Ovary (tissue), 7 donors: ENCODE measurements at regions not wholly inside any gene's neighbourhood (a gene's known extent, or its start where the extent isn't known, plus 50 kb on each side); places are given as distances from the start of the nearest gene placed in this dataset. TPM values are rescaled to one million over a fixed set of nuclear protein-coding genes. Genes with fewer than 3 reads are reported as not detected.

Experiments used
- DNase-seq, 5 donors: peaks; one replicate each; pipeline ENCODE4 v3.0.0-alpha.2; 2019 to 2020
- H3K27ac ChIP-seq, 2 donors: fragments of 200-600 bp; one replicate each; pipeline versions ENCODE4 v1.5.1 to v1.8.0; 2019 to 2022
- H3K27me3 ChIP-seq: fragments of 200-600 bp; one replicate; pipeline ENCODE4 v1.8.0; 2022
- H3K36me3 ChIP-seq: fragments of 200-600 bp; sonication (generic); one replicate; pipeline ENCODE4 v1.5.1; 2019
- H3K4me1 ChIP-seq: one replicate; pipeline ENCODE4 v1.8.1; 2013; ENCODE audit warnings: mild to moderate bottlenecking, moderate library complexity; ENCODE audit not compliant: insufficient read depth
- H3K4me3 ChIP-seq: fragments of 200-600 bp; sonication (generic); one replicate; pipeline ENCODE4 v1.5.1; 2017
- H3K9me3 ChIP-seq, 2 donors: fragments of 200-600 bp in 1 of 2; sonication (generic) in 1 of 2; one replicate each; pipeline versions ENCODE4 v1.5.1 to v1.8.1; 2013 to 2019; ENCODE audit warnings: mild to moderate bottlenecking in 1 of 2, moderate library complexity in 1 of 2
- CTCF ChIP-seq, 3 donors: fragments of 450-650 bp in 2 of 3; fragments of 200-600 bp in 1 of 3; IDR thresholded peaks; one replicate each; pipeline versions ENCODE4 v1.5.1 to v1.8.0; 2016 to 2022; ENCODE audit warnings: antibody characterized with exemption in 3 of 3, mild to moderate bottlenecking in 1 of 3
- EP300 ChIP-seq: sonication (generic); formaldehyde crosslinking; IDR thresholded peaks from one replicate; pipeline ENCODE4 v1.6.1; 2017; ENCODE audit warnings: antibody characterized with exemption
- POLR2A ChIP-seq: fragments of 450-650 bp; IDR thresholded peaks from one replicate; pipeline ENCODE4 v1.6.1; 2017; ENCODE audit warnings: antibody characterized with exemption, mild to moderate bottlenecking, moderate library complexity
- WGBS, 3 donors: extraction: QIAGEN DNeasy Blood & Tissue Kit in 1 of 3; methylation state at CpG; one replicate each; pipeline versions ENCODE4 v1.1.5 to v1.1.7; 2013 to 2017; 5-methylcytosine and 5-hydroxymethylcytosine counted together
- intact Hi-C, 4 donors: fragments of 100-400 bp; cut with DNase I; formaldehyde crosslinking; loops; one replicate each; pipeline versions ENCODE4 v1.11.0 to v1.15.1; 2022 to 2023
- microRNA-seq, 3 donors: library from miRNA; unstranded; fragments of <30 nt; microRNA quantifications; one replicate each; pipeline versions ENCODE4 to v1.2.0, GENCODE V29; 2019 to 2020
- small RNA-seq: library from RNA; depleted of rRNA; stranded (forward); fragments of <200 nt; gene quantifications from one replicate; pipeline ENCODE3, GENCODE V24; 2016
- donor health status: DM: no; HTN: no; CAD: no; lungs with moderate emphysema.
- donor health status: DM: no; HTN: no; CAD: no.
- donor health status: Bipolar disorder and iron deficiency.
- donor health status: DM: no; HTN: no; CAD: no.
- donor health status: DM: yes; HTN: yes; CAD: no.

- Histone ChIP-seq H3K27me3 (no peaks in the 10 kb centered on the region), H3K4me3 (no peak overlapping the region), H3K27ac (no peak overlapping the region), H3K36me3 (no peaks in the 10 kb centered on the region), H3K9me3 (no peaks in the 10 kb centered on the region), H3K4me1 (no peaks in the 10 kb centered on the region)
- TF ChIP-seq CTCF (IDR thresholded peaks at IDR 0.05): no peak
- TF ChIP-seq POLR2A: no peak
- TF ChIP-seq EP300: no peak
- intact Hi-C loops: no loop called here
- 40 to 53% (median 45%) methylated on average over 8 of the region's 8 CpGs for WGBS, 3 donors
- no peak for DNase-seq
These were observed 51.0 kb upstream of the GALNT18 start for GRCh38 chr11:11672789-11673188.

- WGBS, 3 donors: 89 to 92% (median 91%) methylated on average over 3 of the region's 3 CpGs
- DNase-seq: no peak
- H3K27ac ChIP-seq: no peak overlapping the region
- H3K9me3 ChIP-seq: no peaks in the 10 kb centered on the region
- intact Hi-C loops: no loop called here
- no peaks in the 10 kb centered on the region for H3K36me3 ChIP-seq
- no peak for TF ChIP-seq EP300
- TF ChIP-seq POLR2A: no peak
- TF ChIP-seq CTCF (IDR thresholded peaks at IDR 0.05): no peak
- H3K4me1 ChIP-seq: no peaks in the 10 kb centered on the region
- no peaks in the 10 kb centered on the region for H3K27me3 ChIP-seq
- no peak overlapping the region for H3K4me3 ChIP-seq
These were observed 50.3 kb upstream of the GALNT18 start for GRCh38 chr11:11672101-11672500.

Small RNA genes lying in the stretch of these regions (microRNA-seq; reads per million reads assigned to microRNA genes)
- 0 reads per million in 3 donors for gene MIR8070

Small RNA genes lying in the stretch of these regions (small RNA-seq; reads per million reads assigned to genes)
- not detected for gene MIR8070
